Uterus (tissue), 3 donors: ENCODE measurements at regions not wholly inside any gene's neighbourhood (a gene's known extent, or its start where the extent isn't known, plus 50 kb on each side); places are given as distances from the start of the nearest gene placed in this dataset.

Source experiments
- DNase-seq, 2 donors: peaks; one replicate each; pipeline ENCODE4 v3.0.0-alpha.2; 2019 to 2020
- H3K27ac ChIP-seq, 2 donors: fragments of 200-600 bp; sonication (generic); 1 replicate in 1 of 2; 2 replicates in 1 of 2; pipeline ENCODE4 v1.5.1; 2016 to 2018
- H3K27me3 ChIP-seq, 2 donors: fragments of 200-600 bp; sonication (generic); one replicate each; pipeline ENCODE4 v1.5.1; 2018 to 2019; ENCODE audit warnings: control low read depth in 1 of 2
- H3K36me3 ChIP-seq, 2 donors: fragments of 200-600 bp; sonication (generic); one replicate each; pipeline ENCODE4 v1.5.1; 2019; ENCODE audit warnings: control low read depth in 1 of 2
- H3K4me1 ChIP-seq, 2 donors: fragments of 200-600 bp; sonication (generic); one replicate each; pipeline ENCODE4 v1.5.1; 2018 to 2019; ENCODE audit warnings: control low read depth in 1 of 2
- H3K4me3 ChIP-seq, 2 donors: fragments of 200-600 bp; sonication (generic); 1 replicate in 1 of 2; 2 replicates in 1 of 2; pipeline ENCODE4 v1.5.1; 2018 to 2019; ENCODE audit warnings: mild to moderate bottlenecking in 1 of 2
- H3K9me3 ChIP-seq, 2 donors: fragments of 200-600 bp; sonication (generic); one replicate each; pipeline ENCODE4 v1.5.1; 2019; ENCODE audit warnings: control low read depth in 1 of 2
- POLR2A ChIP-seq, 2 donors: fragments of 450-650 bp; IDR thresholded peaks; one replicate each; pipeline ENCODE4 v1.6.1; 2016; ENCODE audit warnings: antibody characterized with exemption in 2 of 2, mild to moderate bottlenecking in 1 of 2, moderate library complexity in 1 of 2
- intact Hi-C: fragments of 100-400 bp; cut with DNase I; formaldehyde crosslinking; loops from one replicate; pipeline ENCODE4 v1.15.1; 2023; ENCODE audit warnings: low total_unique reads
- TF ChIP-seq, protein P1 (sequence below), 4 experiments: fragments of 200-600 bp in 2 of 4; fragments of 450-650 bp in 2 of 4; sonication (generic) in 2 of 4; IDR thresholded peaks; one replicate each; pipeline ENCODE4 v1.5.1; 2016 to 2019; ENCODE audit warnings: antibody characterized with exemption in 4 of 4, mild to moderate bottlenecking in 2 of 4, moderate library complexity in 1 of 4
- donor health status: DM: yes; HTN: yes; CAD: no.

DNA sequence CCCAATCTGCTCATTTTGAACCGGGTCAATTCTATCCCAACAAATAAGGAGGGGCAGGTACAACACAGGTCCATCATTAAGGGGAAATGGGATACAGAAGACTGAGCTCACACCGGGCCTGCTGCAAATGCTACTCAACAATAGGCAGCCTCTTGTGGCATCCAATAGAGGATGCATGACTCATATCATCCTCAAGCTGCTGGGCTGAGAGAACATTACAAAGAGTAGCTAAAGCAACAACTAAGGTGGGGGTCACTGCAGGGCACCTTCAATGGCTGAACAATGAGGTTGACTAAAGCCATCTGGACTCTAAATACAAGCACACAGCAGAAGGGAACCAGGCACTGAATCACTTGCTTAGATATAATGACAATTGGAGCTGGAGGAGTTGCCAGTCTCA, 130.1 kb upstream of the SYN3 start:
- H3K27ac ChIP-seq: no peak overlapping the region
- intact Hi-C loops: no loop called here
- no peaks in the 10 kb centered on the region for H3K9me3 ChIP-seq
- no peak overlapping the region for H3K4me3 ChIP-seq
- no peaks in the 10 kb centered on the region for H3K36me3 ChIP-seq
- H3K4me1 ChIP-seq: no peaks in the 10 kb centered on the region
- DNase-seq: no peak
- H3K27me3 ChIP-seq: no peaks in the 10 kb centered on the region
- TF ChIP-seq, protein P1, sequence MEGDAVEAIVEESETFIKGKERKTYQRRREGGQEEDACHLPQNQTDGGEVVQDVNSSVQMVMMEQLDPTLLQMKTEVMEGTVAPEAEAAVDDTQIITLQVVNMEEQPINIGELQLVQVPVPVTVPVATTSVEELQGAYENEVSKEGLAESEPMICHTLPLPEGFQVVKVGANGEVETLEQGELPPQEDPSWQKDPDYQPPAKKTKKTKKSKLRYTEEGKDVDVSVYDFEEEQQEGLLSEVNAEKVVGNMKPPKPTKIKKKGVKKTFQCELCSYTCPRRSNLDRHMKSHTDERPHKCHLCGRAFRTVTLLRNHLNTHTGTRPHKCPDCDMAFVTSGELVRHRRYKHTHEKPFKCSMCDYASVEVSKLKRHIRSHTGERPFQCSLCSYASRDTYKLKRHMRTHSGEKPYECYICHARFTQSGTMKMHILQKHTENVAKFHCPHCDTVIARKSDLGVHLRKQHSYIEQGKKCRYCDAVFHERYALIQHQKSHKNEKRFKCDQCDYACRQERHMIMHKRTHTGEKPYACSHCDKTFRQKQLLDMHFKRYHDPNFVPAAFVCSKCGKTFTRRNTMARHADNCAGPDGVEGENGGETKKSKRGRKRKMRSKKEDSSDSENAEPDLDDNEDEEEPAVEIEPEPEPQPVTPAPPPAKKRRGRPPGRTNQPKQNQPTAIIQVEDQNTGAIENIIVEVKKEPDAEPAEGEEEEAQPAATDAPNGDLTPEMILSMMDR (IDR thresholded peaks at IDR 0.05): no peak
- no peak for TF ChIP-seq POLR2A (IDR thresholded peaks at IDR 0.05)

DNA sequence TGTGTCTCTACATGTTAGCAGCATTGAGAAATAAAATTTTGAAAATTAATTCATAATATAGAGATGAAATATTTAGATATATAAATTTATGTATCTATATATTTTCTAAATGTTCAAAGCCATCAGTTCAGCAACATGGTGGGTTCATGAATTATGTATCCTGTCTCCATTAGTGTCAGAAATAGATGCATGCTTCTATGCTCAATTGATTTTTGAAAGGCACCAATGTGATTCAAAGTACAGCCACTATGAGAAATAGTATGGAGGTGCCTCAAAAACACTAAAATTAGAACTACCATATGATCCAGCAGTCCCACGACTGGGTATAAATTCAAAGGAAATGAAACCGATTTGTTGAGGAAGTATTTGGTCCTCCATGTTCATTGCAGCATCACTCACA, 128.6 kb upstream of the SYN3 start:
- H3K27me3 ChIP-seq: no peaks in the 10 kb centered on the region
- no peaks in the 10 kb centered on the region for H3K4me1 ChIP-seq
- H3K9me3 ChIP-seq: no peaks in the 10 kb centered on the region
- no peak for DNase-seq
- H3K27ac ChIP-seq: no peak overlapping the region
- TF ChIP-seq, protein P1 (IDR thresholded peaks at IDR 0.05): no peak
- no peak for TF ChIP-seq POLR2A (IDR thresholded peaks at IDR 0.05)
- no peaks in the 10 kb centered on the region for H3K36me3 ChIP-seq
- intact Hi-C loops: no loop called here
- H3K4me3 ChIP-seq: no peak overlapping the region

DNA sequence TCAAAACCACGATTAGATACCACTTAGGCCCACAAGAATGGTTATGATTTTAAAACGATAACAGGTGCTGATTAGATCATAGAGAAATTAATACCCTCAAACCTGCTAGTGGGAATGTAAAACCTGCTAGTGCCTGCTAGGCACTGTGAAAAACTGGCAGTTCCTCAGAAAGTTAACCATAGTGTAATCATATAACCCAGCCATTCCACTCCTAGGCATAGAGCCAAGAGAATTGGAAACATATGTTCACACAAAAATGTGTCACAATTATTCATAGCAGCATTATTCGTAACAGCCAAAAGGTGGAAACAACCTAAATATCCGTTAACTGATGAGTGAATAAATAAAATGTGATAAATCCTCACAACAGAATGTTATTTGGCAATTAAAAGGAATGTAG, 122.2 kb upstream of the SYN3 start:
- H3K9me3 ChIP-seq: no peaks in the 10 kb centered on the region
- H3K4me3 ChIP-seq: no peak overlapping the region
- no peaks in the 10 kb centered on the region for H3K4me1 ChIP-seq
- no peak for DNase-seq
- TF ChIP-seq, protein P1 (IDR thresholded peaks at IDR 0.05): no peak
- no peak for TF ChIP-seq POLR2A (IDR thresholded peaks at IDR 0.05)
- intact Hi-C loops: no loop called here
- H3K27ac ChIP-seq: no peak overlapping the region
- no peaks in the 10 kb centered on the region for H3K36me3 ChIP-seq
- H3K27me3 ChIP-seq: no peaks in the 10 kb centered on the region

DNA sequence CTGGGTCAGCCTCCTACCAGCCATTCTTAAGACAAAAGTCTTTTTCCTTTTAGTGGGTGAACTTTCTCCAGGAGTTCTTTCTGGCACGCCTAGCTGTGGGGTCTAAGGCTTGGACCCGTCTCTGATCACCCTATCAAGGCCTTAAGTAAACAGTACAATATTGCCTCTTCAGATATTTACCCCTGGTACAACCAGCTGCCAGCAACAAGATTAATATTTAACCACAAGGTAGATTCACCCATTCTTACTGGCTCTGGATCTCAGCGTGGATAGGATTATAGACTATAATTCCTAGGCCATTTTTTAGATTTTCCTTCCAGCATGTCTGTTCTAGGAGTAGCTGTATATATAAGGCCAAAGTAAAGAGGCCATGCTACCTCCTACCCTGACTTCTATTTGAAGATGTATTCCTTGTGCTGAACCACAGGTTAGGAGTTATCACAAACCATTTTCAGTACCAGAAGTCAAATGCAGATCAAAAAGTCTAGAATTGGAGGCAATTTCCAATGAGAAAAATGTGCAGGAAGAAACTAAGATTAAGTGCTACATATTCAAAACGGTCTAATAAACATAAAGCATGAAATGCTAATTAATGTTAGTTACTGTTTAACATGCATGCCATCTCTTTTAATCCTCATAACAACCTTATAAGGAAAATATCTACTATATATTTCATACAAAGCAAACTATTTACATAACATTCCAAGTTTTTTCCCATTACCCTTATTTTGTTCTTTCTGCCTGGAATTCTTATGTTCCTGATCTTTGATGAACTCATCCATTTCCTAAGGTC, 110.0 kb upstream of the SYN3 start:
- Histone ChIP-seq H3K4me1 (no peaks in the 10 kb centered on the region), H3K4me3 (no peak overlapping the region), H3K27me3 (no peaks in the 10 kb centered on the region), H3K36me3 (no peaks in the 10 kb centered on the region), H3K27ac (no peak overlapping the region), H3K9me3 (no peaks in the 10 kb centered on the region)
- no peak for DNase-seq
- intact Hi-C loops: no loop called here
- TF ChIP-seq, protein P1 (IDR thresholded peaks at IDR 0.05): no peak
- TF ChIP-seq POLR2A (IDR thresholded peaks at IDR 0.05): no peak

DNA sequence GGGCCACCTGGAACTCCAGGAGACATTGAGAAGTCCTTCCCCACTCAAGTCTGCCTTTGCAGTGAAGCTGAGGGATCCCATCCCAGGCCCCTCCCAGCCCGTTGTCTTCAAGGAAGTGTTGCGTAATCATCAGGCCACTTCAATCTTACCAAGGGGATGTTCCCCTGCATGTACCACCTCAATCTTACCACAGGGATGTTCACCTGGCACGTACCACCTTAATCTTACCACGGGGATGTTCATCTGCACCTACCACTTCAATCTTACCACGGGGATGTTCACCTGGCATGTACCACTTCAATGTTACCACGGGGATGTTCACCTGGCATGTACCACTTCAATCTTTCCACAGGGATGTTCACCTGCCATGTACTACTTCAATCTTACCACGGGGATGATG, 108.0 kb upstream of the SYN3 start:
- intact Hi-C loops: no loop called here
- no peaks in the 10 kb centered on the region for H3K9me3 ChIP-seq

More for the DNA sequence above, 108.0 kb upstream of the SYN3 start:
- Histone ChIP-seq H3K27ac (no peak overlapping the region), H3K4me1 (no peaks in the 10 kb centered on the region), H3K4me3 (no peak overlapping the region), H3K27me3 (no peaks in the 10 kb centered on the region), H3K36me3 (no peaks in the 10 kb centered on the region)
- TF ChIP-seq POLR2A (IDR thresholded peaks at IDR 0.05): no peak
- TF ChIP-seq, protein P1 (IDR thresholded peaks at IDR 0.05): no peak
- no peak for DNase-seq
